Inflammatory macrophage treated with lipopolysaccharide for 4 hours (primary cell): ENCODE measurements at regions not wholly inside any gene's neighbourhood (a gene's known extent, or its start where the extent isn't known, plus 50 kb on each side); places are given as distances from the start of the nearest gene placed in this dataset.
"Not testable (repeated sequence)": the region's sequence is repeated elsewhere in the genome, so short reads cannot be mapped to it uniquely, and the experiment has no call there.

Source experiments
- DNase-seq: peaks from one replicate; pipeline ENCODE4 v3.0.0-alpha.2; 2020

- DNase-seq = not testable (repeated sequence)
These were observed 1085.8 kb downstream of the PCDH9 start for GRCh38 chr13:66144357-66144756.

GRCh38 chr13:66139701-66140100 lies 1090.4 kb downstream of the PCDH9 start:
- no peak for DNase-seq

- no peak for DNase-seq
These were observed 1090.9 kb downstream of the PCDH9 start for GRCh38 chr13:66139250-66139649.

GRCh38 chr13:66138172-66138811 lies 1091.8 kb downstream of the PCDH9 start:
- DNase-seq = no peak

- no peak for DNase-seq
These were observed 1092.8 kb downstream of the PCDH9 start for GRCh38 chr13:66137384-66137783.

GRCh38 chr13:66128692-66129269 lies 1101.4 kb downstream of the PCDH9 start:
- no peak for DNase-seq

- no peak for DNase-seq
These were observed 1101.9 kb downstream of the PCDH9 start for GRCh38 chr13:66128201-66128600.

GRCh38 chr13:66117563-66117962 lies 1112.6 kb downstream of the PCDH9 start:
- no peak for DNase-seq

- DNase-seq = no peak
These were observed 1116.1 kb downstream of the PCDH9 start for GRCh38 chr13:66113882-66114526.

GRCh38 chr13:66111628-66112027 lies 1118.5 kb downstream of the PCDH9 start:
- DNase-seq = no peak

- no peak for DNase-seq
These were observed 1123.9 kb downstream of the PCDH9 start for GRCh38 chr13:66106246-66106645.

- no peak for DNase-seq
These were observed 1127.3 kb downstream of the PCDH9 start for GRCh38 chr13:66102864-66103263.

- DNase-seq = no peak
These were observed 1130.3 kb downstream of the PCDH9 start for GRCh38 chr13:66099825-66100224.

- no peak for DNase-seq
These were observed 1131.1 kb downstream of the PCDH9 start for GRCh38 chr13:66098931-66099628.

GRCh38 chr13:66089711-66090110 lies 1140.4 kb downstream of the PCDH9 start:
- DNase-seq = no peak

- no peak for DNase-seq
These were observed 1142.8 kb downstream of the PCDH9 start for GRCh38 chr13:66087269-66087710.

GRCh38 chr13:66077132-66077689 lies 1152.9 kb downstream of the PCDH9 start:
- no peak for DNase-seq

- DNase-seq = no peak
These were observed 1153.7 kb downstream of the PCDH9 start for GRCh38 chr13:66076417-66076816.

- DNase-seq = no peak
These were observed 1156.0 kb downstream of the PCDH9 start for GRCh38 chr13:66074018-66074615.

GRCh38 chr13:66072097-66072496 lies 1158.0 kb downstream of the PCDH9 start:
- not testable (repeated sequence) for DNase-seq

GRCh38 chr13:66071608-66072007 lies 1158.5 kb downstream of the PCDH9 start:
- no peak for DNase-seq

- DNase-seq = no peak
These were observed 1159.1 kb downstream of the PCDH9 start for GRCh38 chr13:66071029-66071428.

- DNase-seq = no peak
These were observed 1160.6 kb downstream of the PCDH9 start for GRCh38 chr13:66069570-66069969.
